Esophagus muscularis mucosa (tissue), 4 donors: ENCODE measurements at regions not wholly inside any gene's neighbourhood (a gene's known extent, or its start where the extent isn't known, plus 50 kb on each side); places are given as distances from the start of the nearest gene placed in this dataset.

Source experiments
- DNase-seq: peaks from one replicate; pipeline ENCODE4 v3.0.0-alpha.2; 2017; ENCODE audit errors: extremely low spot score
- H3K27ac ChIP-seq, 4 donors: fragments of 200-600 bp; sonication (generic); replicated peaks in 1 of 4; 1 replicate in 3 of 4; 2 replicates in 1 of 4; pipeline ENCODE4 v1.5.1; 2016 to 2019; ENCODE audit warnings: mild to moderate bottlenecking in 1 of 4
- H3K27me3 ChIP-seq, 4 donors: fragments of 200-600 bp; sonication (generic); one replicate each; pipeline versions ENCODE4 v1.5.1 to v1.6.0; 2016 to 2019
- H3K36me3 ChIP-seq, 4 donors: fragments of 200-600 bp; sonication (generic); one replicate each; pipeline ENCODE4 v1.5.1; 2016 to 2019
- H3K4me1 ChIP-seq, 4 donors: fragments of 200-600 bp; sonication (generic); one replicate each; pipeline ENCODE4 v1.5.1; 2016 to 2019
- H3K4me3 ChIP-seq, 4 donors: fragments of 200-600 bp; sonication (generic); 1 replicate in 2 of 4; 2 replicates in 2 of 4; pipeline ENCODE4 v1.5.1; 2016 to 2019; ENCODE audit warnings: mild to moderate bottlenecking in 4 of 4, moderate library complexity in 1 of 4
- H3K9me3 ChIP-seq, 4 donors: fragments of 200-600 bp; sonication (generic); 1 replicate in 3 of 4; 2 replicates in 1 of 4; pipeline ENCODE4 v1.5.1; 2016 to 2019
- EP300 ChIP-seq: sonication (generic); formaldehyde crosslinking; IDR thresholded peaks from one replicate; pipeline ENCODE4 v1.6.1; 2017; ENCODE audit warnings: antibody characterized with exemption
- POLR2A ChIP-seq: fragments of 450-650 bp; IDR thresholded peaks from one replicate; pipeline ENCODE4 v1.6.1; 2017; ENCODE audit warnings: antibody characterized with exemption, moderate library complexity, mild to moderate bottlenecking, low read depth
- POLR2AphosphoS5 ChIP-seq, 2 donors: sonication (generic); formaldehyde crosslinking; IDR thresholded peaks; one replicate each; pipeline ENCODE4 v1.6.1; 2017; ENCODE audit warnings: antibody characterized with exemption in 2 of 2
- WGBS: methylation state at CpG from one replicate; pipeline ENCODE4 v1.1.5; 2018; 5-methylcytosine and 5-hydroxymethylcytosine counted together
- intact Hi-C: fragments of 100-400 bp; cut with DNase I; formaldehyde crosslinking; loops from one replicate; pipeline ENCODE4 v1.15.1; 2023
- TF ChIP-seq, protein P1 (sequence below), 3 experiments: fragments of 200-600 bp in 2 of 3; fragments of 450-650 bp in 1 of 3; sonication (generic) in 2 of 3; IDR thresholded peaks; one replicate each; pipeline ENCODE4 v1.5.1; 2017 to 2019; ENCODE audit warnings: antibody characterized with exemption in 3 of 3, mild to moderate bottlenecking in 2 of 3, moderate library complexity in 1 of 3

DNA sequence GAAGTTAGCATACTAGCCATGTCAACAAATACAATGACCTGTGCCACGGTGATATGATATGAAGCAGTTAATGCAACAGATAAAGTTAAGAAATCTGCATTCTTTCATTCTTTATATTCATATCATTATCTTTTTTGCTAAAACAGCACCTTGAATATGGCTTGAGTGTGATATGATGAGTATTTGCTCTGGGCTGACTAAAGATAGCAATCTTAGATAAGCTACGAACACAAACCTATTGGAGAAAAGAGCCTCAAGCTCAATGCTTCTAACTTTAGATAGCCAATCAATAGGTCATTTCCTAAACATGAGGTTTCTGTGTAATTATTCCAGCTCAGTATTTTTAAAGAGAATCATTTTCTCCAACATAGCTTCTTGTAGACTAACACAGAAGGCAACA, 61.7 kb downstream of the NR2F1 start:
- WGBS: 99% methylated on average over 2 of the region's 2 CpGs
- DNase-seq: no peak
- TF ChIP-seq POLR2AphosphoS5 (IDR thresholded peaks at IDR 0.05) (no peak), POLR2A (no peak), EP300 (no peak)
- TF ChIP-seq, protein P1, sequence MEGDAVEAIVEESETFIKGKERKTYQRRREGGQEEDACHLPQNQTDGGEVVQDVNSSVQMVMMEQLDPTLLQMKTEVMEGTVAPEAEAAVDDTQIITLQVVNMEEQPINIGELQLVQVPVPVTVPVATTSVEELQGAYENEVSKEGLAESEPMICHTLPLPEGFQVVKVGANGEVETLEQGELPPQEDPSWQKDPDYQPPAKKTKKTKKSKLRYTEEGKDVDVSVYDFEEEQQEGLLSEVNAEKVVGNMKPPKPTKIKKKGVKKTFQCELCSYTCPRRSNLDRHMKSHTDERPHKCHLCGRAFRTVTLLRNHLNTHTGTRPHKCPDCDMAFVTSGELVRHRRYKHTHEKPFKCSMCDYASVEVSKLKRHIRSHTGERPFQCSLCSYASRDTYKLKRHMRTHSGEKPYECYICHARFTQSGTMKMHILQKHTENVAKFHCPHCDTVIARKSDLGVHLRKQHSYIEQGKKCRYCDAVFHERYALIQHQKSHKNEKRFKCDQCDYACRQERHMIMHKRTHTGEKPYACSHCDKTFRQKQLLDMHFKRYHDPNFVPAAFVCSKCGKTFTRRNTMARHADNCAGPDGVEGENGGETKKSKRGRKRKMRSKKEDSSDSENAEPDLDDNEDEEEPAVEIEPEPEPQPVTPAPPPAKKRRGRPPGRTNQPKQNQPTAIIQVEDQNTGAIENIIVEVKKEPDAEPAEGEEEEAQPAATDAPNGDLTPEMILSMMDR (IDR thresholded peaks at IDR 0.05): no peak
- intact Hi-C loops: no loop called here
- H3K4me1 ChIP-seq: no peaks in the 10 kb centered on the region
- H3K36me3 ChIP-seq: no peaks in the 10 kb centered on the region
- no peaks in the 10 kb centered on the region for H3K27me3 ChIP-seq
- no peaks in the 10 kb centered on the region for H3K9me3 ChIP-seq
- H3K4me3 ChIP-seq: no peak overlapping the region
- no peak overlapping the region for H3K27ac ChIP-seq
